Inflammatory macrophage treated with lipopolysaccharide for 1 hour (primary cell): ENCODE measurements at regions not wholly inside any gene's neighbourhood (a gene's known extent, or its start where the extent isn't known, plus 50 kb on each side); places are given as distances from the start of the nearest gene placed in this dataset.

Experiments used
- DNase-seq, 2 donors: peaks; one replicate each; pipeline ENCODE4 v3.0.0-alpha.2; 2020 to 2022

DNA sequence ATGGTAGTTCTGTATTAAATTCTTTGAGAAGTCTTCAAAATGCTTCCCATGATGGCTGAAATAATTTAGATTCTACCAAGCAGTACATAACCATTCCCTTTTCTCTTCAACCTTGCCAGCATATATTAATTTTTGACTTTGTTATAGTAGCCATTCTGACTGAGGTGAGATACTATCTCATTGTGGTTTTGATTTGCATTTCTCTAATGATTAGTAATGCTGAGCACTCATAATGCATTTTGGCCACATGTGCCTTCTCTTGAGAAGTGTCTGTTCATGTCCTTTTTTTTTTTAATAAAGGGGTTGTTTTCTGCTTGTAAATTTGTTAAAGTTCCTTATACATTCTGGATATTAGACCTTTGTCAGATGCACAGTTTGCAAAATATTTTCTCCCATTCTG is 173.9 kb downstream of the CALCRL start:
- no peak for DNase-seq

DNA sequence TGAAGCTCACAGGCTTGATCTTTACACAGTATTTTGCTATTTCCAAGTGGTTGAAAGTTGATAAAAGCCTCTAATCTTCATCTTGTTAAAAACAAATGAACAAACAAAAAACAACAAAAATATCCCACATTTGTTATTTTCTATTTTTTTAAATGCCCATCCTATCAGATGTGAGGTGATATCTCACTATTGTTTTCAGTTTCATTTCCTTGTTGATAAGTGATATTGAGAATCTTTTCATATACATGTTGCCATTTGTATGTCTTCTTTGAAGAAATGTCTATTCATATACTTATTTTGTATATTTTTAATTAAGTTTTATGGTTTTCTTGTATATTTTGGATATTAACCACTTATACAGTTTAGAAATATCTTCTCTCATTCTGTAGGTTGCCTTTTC is 175.8 kb downstream of the CALCRL start:
- no peak for DNase-seq

DNA sequence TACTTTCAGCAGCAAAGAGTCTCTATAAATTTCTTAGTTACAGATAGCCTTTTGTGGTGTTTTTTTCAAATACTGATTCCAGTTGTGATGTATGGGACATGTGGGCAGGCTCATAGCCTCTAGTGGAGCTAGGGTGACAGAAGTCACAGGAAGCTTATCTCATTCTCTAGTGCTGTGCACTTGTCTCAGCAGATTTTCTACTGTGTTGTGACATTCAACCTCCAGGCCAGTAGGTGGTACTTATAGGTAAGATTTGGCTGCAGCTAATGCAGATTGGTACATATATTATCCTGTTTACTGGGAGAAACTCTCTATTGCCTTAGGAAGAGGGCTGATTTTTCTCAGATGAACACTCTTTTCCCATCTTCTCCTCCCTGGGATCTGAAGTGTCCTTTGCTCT is 176.2 kb downstream of the CALCRL start:
- DNase-seq, result no peak

DNA sequence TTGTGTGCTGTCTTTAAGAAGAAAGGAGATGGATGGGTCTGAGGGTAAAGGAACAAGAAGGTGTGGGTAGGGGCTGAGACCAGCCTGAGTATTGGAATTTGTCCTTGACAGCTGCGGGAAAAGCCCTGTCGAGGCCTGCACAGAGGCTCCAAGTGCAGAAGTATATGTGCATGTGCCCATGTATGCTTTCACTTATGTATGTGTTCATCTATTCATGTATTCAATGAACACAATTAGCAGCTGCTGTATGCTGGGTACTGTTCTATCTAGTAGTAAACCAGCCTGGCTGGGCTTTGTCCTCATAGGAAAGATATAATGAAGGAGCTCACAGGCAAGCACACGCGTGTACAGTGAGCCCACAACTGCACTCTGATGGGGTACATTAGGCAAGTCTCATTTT is 181.4 kb downstream of the CALCRL start:
- DNase-seq, result no peak

DNA sequence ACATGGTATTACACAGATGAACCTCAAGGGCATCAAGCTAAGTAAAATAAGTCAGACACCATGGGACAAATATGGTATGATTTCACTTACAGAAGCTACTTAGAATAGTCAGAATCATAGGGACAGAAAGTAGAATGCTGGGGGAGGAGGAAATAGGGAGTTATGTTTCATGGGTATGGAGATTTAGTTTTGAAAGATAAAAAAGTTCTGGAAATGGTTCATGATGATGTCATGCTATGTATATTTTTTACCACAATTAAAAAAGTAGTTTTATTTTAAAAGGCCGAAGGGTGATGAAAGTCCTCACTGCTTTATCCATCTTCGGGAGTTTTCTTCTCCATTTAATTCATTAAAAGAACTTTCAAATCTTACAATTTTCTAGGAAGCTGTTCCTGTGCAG is 181.9 kb downstream of the CALCRL start:
- no peak for DNase-seq

DNA sequence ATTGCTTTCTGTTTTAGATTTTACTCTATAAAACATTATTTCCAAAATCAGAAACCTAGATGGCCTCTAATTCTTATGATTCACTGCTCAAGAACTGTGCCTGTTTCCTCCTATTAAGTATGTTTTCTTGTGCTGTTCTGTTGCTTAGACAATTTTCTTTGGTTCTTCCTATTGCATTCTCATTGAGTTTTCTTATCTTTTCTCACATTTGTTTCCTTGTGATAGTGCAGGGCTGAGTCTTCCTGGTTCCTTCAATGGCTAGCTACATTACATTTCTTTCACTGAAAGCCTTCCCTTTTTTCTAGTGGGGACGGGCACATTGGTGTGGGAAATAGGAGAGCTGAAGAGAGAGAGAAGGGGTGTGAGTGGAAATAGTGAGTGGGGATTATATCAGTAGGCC is 183.4 kb downstream of the CALCRL start:
- no peak for DNase-seq

DNA sequence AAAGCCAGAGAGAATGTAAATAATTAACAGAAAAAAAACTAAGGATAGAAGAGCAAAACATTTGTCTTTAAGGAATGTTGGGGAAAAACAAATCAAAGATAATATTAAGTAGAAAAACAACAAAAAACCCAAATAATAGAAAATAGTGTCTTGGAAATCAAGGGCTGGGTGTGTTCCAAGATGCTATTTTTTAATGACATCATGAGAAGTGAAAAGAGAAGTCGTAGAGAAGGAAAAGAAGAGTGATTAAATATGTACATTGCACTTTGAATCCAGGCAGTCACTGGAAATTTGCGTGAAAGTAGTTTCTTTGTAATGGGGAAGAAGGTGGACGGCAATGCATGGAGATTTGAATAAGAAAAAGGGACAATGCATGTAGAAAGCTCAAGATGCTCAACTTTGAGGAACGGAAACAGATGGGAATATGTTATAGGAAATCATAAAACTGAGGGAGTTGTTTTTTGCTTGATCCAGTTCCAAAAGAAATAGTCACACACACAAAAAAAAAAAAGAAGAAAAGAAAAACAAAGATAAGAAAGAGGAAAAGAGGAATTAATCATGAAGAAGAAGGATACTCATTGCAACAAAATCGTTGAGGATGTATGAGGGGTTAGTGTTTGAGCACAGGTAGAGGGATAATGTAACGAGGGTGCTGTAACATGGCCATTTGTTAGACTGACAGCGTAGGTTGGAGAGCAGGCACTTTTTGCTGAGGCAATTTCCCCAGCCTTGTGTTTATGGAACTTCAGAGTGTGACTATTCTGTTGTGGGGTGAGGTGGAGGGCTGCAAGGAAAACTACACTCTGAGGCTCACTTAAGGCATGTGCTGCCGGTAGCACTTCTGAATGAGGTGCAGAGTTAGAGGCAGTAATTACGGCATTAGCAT is 184.1 kb downstream of the CALCRL start:
- DNase-seq, result no peak

DNA sequence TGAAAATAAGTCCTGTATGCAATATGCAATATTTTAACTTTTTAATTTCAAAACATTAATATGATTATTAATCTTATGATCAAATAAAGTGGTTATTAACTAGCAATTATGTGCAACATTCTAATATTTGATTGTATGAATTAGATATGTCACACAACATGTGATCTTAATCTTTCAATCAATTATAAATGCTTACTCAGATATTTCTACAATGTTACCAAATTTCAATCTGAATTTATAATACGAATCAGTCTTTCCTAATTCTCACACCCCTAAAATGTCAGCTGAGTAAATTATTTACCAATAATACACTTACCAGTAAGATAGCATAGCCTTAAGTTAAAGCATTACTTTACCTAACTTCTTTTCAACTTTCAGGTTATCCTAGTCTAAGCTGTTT is 186.3 kb downstream of the CALCRL start:
- no peak for DNase-seq

DNA sequence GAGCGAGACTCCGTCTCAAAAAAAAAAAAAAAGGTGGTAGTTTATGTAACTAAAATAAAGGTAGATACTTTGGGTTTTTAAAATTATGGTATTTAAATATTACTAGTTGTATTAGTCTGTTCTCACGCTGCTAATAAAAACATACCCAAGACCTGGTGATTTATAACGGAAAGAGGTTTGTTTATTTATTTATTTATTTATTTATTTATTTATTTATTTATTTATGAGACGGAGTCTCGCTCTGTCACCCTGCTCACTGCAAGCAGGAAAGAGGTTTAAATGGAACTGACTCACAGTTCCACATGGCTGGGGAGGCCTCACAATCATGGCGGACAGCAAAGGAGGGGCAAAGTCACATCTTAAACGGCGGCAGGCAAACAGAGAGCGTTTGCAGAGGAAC is 196.0 kb downstream of the CALCRL start:
- DNase-seq, result no peak

DNA sequence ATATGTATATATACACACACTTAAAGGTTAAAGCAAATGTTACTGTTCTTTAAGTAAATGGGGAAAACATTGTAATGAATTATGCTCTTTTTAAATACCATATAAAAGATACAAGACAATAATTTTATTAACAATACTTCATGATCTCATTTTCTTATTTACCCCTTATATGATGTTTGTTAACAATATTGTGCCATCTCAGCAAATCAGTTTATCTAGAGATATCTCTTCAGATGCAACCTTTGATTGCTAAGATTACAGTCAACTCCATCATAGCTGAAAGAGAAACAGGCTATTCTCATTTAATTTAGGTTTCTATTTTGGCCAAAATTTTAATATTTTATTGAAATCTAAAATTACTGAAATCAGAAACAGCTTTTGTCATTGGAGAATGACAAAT is 197.9 kb downstream of the CALCRL start:
- DNase-seq, result no peak

DNA sequence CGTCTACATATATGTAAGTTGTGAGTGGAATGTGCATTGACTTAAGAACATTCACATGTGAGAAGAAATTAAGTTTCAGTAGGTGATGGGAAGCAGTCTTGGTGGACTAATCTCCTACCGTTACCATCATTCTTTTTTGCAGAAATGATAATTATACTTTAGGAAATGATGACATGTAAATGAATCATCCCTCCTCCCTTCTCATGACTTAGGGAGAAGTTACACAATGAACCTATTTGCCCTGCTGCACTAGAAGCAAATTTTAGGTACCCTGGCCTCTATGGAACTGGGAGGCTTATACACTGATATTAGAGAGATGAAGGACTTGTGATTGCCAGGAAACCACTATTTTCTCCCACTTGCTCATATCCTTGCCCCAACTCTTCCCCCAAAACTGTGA is 214.2 kb downstream of the CALCRL start:
- DNase-seq, result peak in 1 of 2 donors; percentile 4

DNA sequence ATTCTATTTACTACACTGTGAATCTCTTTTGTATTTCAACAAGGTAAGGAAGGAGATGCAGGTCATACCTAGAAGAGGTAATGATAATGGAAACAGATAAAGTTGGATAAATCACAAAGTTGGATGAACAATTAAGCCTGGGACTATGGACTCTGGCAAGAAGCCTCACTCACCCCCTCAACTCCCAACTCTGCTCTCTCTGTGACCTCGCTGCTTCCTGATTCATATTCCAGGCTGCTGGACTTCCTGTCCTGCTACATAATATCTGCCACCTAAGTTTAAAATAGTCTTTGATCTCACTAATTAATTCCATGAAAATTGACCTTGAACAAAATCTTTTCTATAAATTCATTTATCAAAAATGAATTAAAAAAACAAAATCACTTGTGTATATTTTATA is 215.3 kb downstream of the CALCRL start:
- no peak for DNase-seq

DNA sequence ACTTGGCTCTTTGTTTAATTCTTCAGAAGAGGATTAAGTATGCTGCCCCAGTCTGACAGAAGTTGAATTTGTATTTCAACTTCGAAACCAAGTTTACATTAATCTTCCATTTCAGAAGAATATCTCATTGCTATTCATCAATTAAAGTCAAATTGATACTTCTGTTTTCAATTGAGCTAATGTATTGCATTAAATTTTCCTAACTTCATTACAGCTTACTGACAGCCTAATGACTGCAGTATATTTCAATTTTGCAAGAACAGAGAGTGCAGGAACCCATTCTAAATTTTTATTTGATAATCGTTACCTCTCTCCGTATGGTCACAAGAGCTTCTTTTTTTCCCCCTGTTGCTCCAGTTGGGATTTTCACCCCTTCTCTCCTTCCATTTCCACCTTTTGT is 218.0 kb downstream of the CALCRL start:
- DNase-seq, result no peak

DNA sequence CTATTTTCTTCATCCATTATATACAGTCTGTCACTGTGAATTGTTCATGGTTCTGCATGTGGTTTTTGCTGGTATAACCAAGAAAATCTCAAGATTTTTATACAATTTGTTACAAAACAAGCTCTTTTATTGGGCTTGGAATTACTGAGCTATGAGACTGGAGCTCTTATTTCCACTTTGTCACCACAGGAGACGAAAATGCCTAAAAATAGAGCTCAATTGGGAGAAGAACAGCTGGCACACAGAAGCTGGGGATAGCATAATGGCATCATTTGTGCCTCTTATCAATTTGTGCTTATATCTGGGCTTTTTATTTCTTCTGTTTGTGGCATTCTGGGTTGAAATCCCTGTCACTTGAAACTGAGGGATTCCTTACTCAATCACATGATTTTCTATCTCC is 219.1 kb downstream of the CALCRL start:
- DNase-seq, result no peak

DNA sequence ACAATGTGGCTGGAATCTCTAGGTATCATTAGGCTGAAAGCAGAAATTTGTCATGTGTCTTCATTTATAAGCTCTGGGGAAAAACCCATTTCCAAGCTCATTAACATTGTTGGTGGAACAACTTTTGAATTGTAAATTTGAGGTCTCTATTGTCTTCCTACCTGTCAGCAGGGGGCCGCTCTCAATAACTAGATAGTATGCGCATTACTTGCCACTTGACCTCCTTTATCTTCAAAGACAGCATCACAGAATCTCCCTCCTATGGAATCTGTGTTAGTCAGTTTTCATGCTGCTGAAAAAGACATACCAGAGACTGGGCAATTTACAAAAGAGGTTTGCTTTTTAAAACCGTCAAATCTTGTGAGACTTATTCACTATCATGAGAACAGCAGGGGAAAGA is 223.1 kb downstream of the CALCRL start:
- DNase-seq, result no peak

DNA sequence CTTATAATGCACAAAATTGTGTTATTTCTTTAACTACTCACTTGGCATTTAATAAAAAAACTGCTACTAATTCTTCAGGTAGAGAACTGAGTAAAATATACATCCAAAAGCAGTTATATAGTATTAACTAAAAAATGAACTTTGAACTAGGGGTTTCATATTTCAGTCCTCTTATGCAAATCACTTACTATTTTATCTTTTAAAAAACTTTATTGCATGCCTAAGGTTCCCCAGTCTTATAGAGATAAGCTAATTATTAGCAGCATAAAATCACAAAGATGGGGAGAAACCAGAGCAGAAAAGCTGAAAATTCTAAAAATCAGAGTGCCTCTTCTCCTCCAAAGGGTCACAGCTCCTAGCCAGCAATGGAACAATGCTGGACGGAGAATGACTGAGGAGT is 228.0 kb downstream of the CALCRL start:
- no peak for DNase-seq

DNA sequence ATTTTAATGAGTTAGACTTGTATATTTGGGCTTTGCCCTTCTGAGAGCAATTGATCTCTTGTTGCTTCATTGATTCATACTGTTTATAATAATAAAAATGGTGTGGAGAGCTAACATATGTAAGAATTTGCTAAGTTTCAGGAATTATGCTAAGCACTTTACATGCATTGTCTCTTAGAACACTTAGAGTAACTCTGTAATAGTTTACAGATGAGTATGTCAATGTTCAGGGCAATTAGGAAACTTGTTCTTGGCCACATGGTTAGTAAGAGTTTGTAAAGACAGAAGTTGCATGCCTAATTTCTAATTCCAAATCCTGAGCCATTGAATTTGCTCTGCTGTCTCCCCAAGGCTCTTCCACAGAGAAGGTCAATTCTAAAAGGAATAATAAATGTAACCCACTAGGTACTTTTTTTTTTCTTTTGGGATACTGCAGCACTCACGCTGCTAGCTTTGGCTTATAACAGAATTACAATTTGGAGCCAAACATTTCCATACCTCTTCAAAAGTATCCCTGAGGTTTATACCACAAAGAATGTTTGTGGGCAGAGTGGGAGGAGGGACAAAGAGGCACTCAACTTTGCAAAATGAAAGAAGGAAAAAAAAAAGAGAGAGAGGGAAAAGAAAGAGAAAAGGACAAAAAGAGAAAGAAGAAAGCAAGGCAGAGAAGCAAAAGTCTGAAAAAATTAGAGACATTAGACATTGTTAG is 232.4 kb downstream of the CALCRL start:
- no peak for DNase-seq

DNA sequence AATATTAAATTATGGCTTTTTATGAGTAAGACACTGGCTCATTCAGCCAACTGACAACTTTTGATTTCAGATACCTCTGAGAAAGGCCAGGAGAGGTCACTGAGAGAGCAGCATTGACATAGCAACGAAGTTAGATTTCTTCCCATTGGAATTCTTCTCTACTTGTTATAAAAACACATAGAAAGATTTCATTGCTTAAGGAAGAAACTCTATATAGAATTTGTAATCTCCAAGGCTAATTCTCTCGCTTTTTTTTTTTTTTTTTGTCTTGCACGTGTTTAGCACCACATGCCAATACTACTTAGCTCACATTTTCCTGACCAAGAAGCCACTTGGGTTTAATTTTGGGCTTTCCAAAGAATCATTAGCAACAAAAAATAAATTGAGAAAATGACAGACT is 233.7 kb downstream of the CALCRL start:
- no peak for DNase-seq

DNA sequence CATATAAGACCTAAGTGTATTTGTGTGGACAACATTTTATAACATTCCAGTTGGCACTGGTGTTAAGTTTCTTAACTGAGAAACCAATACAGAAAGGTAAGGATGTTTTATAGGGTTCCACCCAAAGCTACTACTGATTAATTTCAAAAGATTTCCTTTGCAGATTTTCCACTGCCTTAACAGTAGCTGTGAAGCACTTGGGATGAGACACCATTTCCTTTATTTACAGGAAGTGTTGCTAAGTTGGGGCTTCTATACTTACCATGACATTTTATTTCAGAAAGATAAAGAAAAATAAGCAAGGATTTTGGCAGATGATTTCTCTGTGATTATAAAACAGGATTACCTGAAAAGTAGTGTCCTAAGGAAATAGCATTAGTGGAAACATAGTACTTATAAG is 234.3 kb downstream of the CALCRL start:
- no peak for DNase-seq

DNA sequence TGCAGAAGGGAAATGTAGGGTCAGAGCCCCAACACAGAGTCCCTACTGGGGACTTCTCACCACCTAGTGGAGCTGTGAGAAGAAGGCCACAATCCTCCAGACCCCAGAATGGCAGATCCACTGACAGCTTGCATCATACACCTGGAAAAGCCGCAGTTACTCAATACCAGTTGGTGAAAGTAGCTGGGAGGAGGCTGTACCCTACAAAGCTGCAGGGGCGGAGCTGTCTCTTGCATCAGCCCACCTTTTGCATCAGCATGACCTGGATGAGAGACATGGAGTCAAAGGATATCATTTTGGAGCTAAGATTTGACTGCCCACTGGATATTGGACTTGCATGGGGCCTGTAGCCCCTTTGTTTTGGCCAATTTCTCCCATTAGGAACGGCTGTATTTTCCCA is 237.3 kb downstream of the CALCRL start:
- peak; percentile 12 to 21 for DNase-seq

DNA sequence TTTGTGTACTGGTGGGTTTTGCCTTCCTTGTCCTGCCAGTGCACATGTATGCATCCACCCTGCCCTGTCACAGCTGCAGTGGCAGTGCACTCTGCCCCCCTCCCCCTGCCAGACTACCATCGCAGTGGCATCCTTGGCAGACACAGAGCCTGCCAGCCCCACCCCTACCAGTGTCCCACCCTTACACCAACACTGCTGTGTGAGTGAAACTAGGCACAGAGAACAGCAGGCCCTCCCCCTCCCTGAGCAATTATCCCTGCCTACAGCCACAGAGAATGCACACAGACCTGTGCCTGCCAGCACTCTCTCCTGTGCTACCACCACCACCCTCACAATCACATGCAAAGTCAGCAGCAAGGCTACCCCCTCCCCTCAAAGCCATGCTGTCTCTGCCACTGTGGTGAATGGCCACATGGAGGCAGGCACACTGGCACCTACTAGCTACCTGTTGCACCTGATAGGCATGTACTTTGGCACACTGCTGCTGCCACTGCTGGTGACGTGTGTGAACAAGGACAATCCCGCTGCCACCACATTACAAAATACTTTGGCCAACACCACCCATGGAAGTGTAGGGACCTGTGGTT is 239.8 kb downstream of the CALCRL start:
- no peak for DNase-seq

DNA sequence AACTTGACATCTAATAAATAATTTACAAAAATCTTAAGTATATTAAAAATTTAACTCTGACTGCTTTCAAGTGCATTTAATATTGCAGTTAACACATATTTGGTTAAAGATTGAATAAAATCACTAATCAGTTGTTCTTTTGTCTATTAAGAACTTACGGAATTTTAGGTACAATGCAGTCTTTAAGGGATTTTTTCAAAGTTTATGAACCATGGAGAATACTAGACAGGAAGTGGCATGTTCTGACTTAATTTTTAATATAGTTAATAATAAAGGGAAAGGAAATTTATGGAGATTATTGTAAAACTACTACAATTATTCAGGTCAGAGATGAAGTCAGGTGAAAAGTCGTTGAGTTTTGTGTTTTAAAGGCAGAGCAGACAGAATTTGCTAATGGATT is 240.9 kb downstream of the CALCRL start:
- DNase-seq, result no peak

DNA sequence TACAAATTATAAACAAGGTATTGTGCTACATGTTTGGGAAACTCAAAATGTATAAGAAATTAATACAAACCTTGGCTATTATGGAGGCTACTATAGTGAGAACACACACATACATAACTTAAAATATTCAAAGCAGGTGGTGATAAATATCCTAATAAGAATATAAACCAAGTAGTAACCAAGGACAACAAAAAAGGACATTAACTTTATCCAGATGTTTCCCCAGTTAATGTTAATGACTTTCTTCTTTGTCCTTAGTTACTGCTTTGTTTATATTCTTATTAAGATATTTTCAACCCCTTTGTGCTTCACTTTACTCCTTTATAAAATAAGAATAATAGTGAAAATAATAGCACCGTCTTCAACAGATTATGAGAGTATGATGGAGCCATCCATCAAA is 241.6 kb downstream of the CALCRL start:
- no peak for DNase-seq

DNA sequence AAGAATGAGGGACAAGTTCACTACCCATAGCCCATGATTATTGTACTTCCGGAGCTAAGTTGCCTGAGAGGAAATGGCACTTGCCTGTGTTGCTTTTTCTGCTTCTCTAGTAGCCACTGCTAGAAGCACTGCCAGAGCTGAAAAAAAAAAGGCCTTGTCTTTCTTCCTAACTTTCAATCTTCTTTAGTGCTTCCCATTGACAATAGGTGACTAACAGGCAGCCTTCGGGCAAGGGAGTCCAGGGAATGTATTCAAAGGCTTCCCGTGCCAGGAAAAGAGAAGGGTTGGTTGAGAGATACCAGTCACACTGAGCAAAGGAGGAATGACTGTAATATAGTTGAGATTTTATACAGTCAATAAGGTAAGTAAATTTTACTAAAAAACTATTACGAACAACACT is 242.0 kb downstream of the CALCRL start:
- DNase-seq, result no peak
